GM18520 (cell line): ENCODE measurements at regions not wholly inside any gene's neighbourhood (a gene's known extent, or its start where the extent isn't known, plus 50 kb on each side); places are given as distances from the start of the nearest gene placed in this dataset.
"Not testable (repeated sequence)": the region's sequence is repeated elsewhere in the genome, so short reads cannot be mapped to it uniquely, and the experiment has no call there.

Experiments used
- ATAC-seq: cut with Tn5 transposase; IDR thresholded peaks from one replicate; pipeline ENCODE4 v1.9.1; 2021; ENCODE audit not compliant: unreplicated experiment

DNA sequence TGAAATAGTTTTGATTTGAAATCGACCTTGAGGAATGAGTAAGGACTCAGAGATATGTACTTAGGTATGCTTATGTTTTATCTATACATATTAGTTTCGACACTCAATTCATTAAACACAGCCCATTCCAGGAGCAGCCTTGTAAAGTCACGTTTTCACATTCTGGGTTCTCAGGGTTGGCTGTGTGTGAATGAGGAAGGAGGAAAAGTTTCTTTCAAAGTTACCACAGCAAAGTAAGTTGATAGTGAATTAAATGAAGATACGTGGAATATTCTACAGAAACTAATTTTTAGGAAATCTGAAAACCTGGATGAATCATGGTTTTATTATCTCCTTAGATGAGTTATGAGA lies 133.5 kb downstream of the C3orf38 start:
- no peak for ATAC-seq

DNA sequence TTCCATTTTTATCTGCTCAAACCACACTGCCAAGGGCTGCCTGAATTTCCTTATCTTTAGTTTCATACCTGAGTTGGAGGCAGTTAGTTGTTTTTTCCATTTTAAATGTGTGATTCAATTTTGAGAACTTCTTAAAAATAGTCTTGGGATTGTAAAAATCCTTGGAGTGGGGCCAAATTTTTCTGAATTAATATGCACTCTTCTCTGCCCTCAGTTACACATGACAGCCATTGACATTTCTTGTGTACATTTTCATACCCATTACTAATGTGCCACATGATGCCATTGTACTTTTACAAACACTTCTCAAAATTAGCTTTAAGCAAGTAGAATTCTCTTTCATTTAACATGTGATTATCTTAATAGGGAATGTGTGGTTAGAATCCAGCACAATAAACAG lies 141.7 kb downstream of the C3orf38 start:
- no peak for ATAC-seq

DNA sequence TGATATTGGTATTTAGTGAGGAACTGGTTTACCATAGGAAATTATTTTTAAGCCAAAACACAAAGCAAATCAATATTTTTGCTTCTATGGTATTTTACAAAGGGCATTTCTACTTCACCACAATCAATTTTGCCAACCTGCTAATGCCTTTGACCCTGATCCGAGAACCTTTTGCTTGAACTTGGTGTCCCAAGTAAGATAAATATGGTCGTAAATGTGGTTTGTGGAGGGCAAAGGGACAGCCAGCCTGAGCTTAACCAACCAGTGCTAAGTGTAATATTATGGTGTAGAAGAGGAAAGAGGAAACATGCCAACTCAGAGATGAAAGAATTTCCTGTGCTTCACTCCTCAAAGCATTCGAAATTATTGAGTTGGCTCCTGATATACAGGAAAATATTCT lies 148.4 kb downstream of the C3orf38 start:
- no peak for ATAC-seq

DNA sequence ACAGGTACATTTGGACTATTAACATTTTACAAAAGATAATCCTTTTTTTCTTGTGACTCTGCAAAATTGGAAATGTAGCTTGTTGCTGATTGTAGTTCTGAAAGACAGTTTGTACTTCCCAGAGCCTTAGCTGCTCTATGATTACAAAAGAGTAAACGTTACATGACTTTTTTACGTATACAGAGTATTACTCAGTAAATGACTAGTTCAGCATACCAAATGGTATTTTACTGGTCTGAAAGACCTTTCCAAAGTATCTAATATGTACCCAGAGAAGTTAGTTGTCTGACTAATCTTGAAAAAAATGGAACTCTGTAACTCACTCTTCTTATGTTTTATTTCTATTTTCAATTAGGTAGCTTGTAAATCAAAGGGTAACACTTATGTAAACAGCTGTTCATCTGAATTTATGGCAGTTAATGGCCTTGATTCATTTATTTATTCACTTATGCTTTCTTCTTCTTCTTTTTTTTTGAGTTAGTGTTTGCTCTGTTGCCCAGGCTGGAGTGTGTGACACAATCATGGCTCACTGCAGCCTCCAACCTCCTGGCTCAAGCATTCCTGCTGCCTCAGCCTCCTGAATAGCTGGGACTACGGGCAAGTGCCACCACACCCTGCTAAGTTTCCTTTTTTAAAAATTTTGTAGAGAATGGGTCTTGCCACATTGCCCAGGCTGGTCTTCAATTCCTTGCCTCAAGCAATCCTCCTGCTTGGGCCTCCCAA lies 151.7 kb downstream of the C3orf38 start:
- ATAC-seq: no peak

DNA sequence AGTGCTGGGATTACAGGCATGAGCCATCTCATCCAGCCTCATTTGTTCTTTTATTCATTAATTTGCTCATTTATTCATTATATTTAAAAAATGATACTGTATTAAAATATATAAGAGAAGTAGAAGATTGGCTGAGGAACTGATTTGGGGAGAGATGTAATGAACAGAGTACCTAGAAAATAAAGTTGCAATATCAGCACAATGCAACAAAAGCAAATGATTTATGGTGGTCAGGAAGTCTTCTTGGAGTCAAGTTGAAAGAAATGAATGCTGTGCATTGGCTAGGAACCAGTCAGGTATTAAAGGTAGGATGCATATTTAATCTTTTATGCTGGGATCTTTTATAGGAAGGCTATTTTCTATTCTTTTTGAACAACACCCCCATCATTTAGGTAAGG lies 152.2 kb downstream of the C3orf38 start:
- no peak for ATAC-seq

DNA sequence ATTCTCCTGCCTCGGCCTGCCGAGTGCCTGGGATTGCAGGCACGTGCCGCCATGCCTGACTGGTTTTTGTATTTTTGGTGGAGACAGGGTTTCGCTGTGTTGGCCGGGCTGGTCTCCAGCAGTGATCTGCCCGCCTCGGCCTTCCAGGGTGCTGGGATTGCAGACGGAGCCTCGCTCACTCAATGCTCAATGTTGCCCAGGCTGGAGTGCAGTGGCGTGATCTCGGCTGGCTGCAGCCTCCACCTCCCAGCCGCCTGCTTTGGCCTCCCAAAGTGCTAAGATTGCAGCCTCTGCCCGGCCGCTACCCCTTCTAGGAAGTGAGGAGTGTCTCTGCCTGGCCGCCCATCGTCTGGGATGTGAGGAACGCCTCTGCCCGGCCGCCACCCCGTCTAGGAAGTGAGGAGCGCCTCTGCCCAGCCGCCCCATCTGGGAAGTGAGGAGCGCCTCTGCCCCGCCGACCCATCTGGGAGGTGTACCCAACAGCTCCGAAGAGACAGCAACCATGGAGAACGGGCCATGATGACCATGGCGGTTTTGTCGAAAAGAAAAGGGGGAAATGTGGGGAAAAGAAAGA lies 153.7 kb downstream of the C3orf38 start:
- ATAC-seq: not testable (repeated sequence)

DNA sequence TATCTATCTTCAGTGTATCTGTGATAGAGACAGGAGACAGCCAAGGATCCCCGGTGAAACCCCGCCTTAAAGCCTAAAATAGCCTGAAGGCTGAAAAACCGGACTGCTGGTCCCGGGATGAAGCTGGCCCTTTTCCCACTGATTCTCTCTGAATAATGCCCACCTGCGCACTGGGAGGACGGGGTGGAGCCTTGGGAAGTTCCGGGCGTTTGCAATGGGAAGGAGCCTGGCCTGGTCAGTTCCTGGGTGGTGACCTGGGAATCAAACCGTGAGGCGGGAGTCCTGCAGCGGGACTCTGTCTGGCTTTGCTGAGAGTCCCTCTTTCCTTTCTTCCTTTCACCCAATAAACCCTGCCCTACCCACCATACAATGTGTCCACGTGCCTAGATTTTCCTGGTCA lies 157.9 kb downstream of the C3orf38 start:
- ATAC-seq: no peak

DNA sequence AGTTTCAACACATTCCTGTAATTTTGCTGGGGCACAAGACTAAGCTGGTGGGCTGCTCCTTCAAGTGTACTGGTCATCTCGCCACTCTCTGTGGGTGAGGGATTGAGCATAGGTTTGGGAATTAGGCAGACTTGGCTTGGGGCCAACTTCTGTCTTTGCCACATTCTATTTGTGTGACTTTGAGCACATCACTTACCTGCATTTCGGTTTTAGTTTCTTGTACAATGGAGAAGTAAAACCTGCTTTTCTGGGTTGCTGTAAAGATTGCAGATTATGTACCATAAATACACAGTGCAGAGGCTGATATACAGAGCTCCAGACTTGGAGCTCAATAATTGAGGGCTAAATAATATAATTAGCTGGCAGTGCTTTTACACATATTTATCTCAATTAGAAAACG lies 162.1 kb downstream of the C3orf38 start:
- ATAC-seq: no peak

DNA sequence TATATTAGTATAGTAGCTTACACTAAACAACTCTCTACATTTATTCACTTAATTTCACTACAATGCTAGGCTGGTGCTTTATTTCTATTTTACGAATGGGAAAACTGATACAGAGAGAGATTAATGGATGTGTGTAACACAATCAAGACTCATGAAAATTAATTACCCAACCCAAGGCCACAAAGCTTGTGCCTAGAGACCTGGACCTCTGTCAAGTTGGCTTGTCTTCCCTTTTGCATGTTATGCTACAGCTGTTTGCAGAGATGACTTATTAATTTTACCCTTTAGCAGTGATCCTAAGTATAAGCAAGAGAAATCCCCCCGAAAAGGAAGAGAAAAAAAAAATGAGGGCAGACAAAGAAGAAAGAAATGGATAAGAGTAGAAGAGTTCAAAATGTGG lies 162.5 kb downstream of the C3orf38 start:
- ATAC-seq: no peak

DNA sequence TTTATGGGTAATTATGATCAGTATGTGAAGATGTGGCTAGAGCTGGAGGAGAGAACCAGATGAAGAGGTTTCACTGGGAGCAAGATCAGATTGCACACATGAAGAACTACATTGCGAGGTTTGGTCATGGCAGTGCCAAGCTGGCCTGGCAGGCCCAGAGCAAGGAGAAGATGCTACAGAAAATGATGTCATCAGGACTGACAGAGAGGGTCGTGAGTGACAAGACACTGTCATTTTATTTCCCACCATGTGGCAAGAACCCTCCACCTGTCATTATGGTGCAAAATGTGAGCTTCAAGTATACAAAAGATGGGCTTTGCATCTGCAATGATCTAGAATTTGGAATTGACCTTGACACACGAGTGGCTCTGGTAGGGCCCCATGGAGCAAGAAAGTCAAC lies 168.3 kb downstream of the C3orf38 start:
- ATAC-seq: no peak

DNA sequence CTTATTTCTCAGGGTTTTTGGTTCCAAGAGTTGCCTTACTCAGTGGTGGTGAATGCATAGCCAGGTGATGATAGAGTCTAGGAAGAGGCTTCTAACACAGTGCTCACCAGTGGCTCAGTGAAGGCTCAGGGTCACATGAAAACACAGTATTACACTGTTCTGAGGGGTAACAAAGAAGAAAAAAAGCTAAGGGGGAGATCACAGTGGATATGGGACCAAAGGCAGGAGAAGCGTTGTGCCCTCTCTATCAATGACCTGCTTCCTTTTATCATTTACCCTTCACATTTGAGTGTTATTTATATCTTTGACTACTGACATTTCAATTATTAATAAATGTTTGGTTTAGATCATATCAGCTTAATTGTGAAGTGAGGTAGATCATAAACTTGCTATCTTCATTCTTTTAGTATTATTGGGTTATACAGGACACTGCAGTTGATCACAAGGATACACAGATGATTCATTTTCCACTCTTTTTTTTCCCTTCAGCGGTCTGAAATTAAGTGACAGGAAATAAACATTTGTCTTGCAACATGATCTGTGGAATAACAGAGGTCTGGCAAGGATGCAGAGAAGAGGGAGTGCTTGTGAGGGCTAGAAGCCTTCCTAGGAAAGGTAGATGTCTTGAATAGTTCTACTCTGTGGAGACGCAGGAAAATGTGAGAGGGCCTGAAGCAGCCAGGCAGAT lies 171.7 kb downstream of the C3orf38 start:
- no peak for ATAC-seq

DNA sequence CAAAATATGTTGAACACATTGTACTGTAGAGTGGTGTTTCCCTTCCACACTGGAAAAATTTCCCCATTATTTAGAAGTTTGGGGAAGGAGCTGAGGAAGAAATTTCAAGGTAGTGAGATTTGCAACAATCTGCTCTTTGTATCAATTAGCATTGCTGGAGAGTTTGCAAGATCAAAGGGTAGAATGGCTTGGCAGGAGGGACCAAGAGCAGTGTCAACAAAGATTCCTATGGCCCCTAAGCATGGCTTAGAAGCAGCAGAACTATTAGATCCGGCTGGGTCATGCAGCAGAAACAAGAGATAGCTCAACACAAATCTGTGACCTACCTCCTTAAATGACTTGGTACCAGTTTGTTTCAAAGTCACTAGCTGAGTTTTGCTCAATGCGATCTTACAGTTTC lies 175.0 kb downstream of the C3orf38 start:
- ATAC-seq: no peak

DNA sequence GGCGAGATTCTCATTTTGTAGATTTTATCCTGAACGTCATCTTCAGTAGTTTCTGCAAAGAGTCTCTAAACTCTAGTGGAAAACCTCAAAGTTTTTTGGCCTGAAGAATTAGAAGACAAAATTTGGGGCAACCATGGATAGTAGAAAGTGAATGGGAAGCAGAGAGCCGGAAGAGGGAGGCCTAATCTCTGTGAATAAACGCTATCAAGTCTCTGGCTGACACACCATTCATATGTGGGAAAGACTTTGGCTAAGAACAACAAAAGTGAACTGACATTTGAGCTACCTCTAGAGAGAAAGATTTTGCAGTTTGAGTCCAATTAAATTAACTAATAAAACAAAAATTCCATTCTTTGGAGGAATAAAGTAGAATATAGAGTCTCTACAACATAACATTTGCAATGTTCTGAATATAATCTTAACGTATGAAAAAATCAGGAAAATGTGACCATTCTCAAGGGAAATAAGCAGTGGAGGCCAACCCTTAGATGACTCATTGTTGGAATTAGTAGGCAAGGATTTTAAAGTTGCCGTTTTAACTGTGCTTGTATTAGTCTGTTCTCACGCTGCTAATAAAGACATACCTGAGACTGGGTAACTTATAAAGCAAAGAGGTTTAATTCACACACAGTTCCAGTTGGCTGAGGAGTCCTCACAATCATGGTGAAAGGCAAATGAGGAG lies 184.6 kb downstream of the C3orf38 start:
- ATAC-seq: no peak

DNA sequence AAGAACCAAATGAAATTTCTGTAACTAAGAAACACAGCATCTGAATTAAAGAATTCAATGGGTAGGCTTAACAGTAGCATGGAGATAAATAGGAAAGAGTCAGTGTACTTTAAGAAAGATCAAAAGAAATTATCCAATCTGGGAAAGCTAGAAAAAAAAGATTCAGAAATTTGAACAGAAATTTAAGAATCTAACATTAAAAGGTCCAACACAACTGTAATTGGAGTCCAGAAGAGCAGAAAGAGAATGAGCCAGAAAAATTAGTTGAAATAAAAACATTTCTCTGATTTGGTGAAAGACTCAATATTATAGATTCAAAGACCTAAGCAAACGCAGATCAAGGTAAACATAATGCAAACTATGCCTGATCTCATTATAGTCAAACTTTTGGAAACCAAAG lies 187.1 kb downstream of the C3orf38 start:
- no peak for ATAC-seq

DNA sequence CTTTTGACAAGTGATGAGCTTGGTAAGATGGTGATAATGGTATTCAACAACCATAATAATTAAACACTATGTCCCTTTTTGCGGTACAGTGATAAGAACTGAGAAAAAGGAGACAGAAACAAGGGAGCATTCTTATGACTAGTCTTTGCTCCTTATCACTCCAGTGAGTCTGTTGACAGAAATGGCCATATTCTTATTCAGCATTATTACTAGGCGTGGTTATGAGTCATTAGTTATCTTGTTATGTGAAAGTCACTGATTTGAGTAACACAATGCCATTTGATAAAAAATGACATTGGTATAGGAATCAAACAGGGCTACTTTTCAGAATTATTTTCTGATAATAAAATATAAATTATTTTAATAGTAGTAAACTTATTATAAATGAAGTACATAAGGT lies 193.5 kb downstream of the C3orf38 start:
- ATAC-seq: no peak

DNA sequence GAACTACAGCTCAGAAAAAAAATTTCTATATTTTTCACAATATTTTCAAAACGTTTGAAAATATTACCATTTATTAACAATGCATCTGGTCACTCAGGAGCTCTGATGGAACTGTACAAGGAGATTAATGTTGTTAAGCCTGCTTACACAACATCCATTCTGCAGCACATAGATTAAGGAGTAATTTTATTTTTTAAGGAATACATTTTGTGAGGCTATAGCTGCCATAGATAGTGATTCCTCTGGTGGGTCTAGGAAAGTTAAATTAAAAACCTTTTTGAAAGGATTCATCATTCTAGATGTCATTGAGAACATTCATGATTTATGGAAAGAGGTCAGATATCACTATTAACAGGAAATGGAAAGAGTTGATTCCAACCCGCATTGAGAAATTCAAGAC lies 196.9 kb downstream of the C3orf38 start:
- no peak for ATAC-seq

DNA sequence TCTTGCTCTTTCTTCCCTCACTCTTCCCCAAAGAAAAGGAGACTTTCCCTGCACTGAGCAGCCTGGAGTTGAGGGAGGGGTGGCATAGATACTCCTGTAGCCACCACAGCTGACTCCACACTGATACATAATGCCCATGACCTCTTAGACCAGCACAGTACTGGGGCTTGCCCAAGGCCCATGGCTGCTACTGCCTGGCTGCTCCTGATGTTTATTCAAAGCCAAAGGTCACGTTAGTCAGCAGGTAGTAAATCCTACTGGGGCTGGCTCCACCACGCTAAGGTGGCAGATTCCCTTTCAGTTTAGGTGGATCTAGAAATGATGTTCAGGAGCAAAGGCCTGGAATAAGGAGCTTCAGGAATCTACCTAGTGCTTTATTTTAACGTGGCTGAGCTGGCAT lies 212.7 kb downstream of the C3orf38 start:
- ATAC-seq: no peak

DNA sequence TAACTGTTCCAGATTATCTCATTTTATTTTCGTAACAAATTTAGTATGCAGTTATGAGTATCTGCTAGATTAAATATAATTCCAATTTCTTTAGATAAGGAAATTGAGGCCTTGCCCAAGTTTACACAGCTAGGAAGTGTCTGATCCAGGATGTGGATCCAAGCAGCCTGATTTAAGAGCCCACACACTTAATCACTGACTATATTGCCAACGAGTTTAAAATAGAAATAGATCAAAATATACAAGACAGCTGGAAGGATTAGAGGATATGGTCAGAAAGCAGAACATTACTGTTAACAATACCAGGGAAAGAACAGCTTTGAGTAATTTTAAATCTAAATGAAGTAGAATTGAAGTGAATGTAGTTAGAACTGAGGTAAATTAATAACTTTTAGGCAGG lies 215.2 kb downstream of the C3orf38 start:
- ATAC-seq: no peak

DNA sequence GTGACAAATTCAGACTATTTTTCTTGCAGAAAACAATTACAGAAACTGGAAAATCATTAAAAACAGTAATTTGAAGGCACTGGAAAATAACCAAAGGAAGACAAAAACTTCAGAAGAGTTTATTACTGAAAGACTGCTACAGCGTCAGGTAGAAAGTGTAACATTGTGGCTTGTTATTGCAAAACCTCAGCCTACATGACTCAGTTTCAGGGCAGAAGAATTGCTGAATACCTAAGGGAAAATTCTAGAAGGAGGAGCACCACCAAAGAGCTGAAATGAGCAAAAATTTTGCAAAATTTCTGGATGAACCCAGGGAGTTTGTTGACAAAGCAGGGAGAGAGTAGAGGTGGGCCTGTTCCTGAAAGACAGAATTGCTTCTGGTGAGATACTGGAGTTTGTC lies 219.6 kb downstream of the C3orf38 start:
- no peak for ATAC-seq

DNA sequence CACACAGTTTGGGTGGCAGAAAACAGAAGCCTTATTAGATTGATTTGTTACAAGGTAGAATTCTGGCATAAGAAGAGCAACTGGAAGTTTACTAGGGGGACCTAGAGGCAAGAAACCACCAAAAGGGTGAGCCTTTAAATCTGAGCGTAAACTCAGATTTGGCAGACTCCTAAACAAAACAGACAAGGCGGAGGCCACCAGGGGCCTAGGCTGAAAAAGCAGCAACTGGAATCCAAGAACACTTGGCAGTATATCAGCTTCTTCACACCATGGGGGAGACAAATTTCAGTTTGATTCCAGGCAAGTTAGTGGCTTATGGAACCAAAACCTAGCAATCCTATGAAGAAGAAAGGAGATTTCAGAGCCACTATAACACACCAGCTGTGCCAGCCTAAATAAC lies 220.0 kb downstream of the C3orf38 start:
- no peak for ATAC-seq

DNA sequence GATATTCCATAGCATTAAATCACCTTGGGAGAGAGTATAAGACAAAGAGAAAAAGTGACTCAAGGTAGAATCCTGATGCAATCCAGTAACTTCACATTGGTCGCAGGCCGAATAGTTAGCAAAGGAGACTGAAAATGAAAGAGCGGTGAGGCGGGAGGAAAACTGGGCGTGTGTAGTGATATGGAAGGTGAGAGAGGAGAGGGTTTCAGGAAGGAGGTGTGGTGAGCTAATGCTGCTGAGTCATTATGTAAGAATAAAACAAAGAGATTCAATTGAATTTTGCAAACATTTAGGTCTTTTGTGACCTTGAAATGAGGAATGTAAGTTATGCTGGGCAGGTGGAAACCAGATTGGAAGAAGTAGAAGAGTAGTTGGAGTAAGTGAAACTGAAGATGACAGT lies 235.3 kb downstream of the C3orf38 start:
- no peak for ATAC-seq

DNA sequence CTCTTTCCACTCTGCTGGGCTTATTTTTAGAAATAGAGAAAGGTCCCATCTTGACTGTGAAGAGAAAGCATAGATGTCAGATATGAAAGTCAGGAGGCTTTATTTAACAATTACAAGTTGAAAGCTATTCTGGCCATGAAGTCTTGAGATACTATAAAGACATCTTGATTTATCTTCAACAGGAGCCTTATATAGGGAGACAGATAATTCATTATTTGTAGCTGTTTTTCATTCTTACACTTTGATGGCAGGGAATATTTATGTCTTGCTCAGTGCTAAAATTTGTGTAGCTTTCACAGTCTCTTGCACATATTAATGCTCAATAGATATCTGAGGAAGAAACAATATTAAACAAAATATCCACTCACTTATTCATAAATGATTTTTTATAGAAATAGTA lies 248.8 kb downstream of the C3orf38 start:
- no peak for ATAC-seq
